Mucosa of descending colon (tissue), 3 donors: ENCODE measurements at regions not wholly inside any gene's neighbourhood (a gene's known extent, or its start where the extent isn't known, plus 50 kb on each side); places are given as distances from the start of the nearest gene placed in this dataset.
"Not testable (repeated sequence)": the region's sequence is repeated elsewhere in the genome, so short reads cannot be mapped to it uniquely, and the experiment has no call there.

Experiments
- ATAC-seq: fragments of 200-7000 bp; cut with Tn5 transposase; one replicate; pipeline ENCODE4 v1.9.1; 2020; ENCODE audit warnings: mild to moderate bottlenecking, moderate library complexity
- DNase-seq, 3 donors: peaks; one replicate each; pipeline ENCODE4 v3.0.0-alpha.2; 2020
- H3K36me3 ChIP-seq: fragments of 200-600 bp; one replicate; pipeline ENCODE4 v1.8.0; 2021; ENCODE audit warnings: low read depth, mild to moderate bottlenecking
- H3K4me1 ChIP-seq: fragments of 200-600 bp; one replicate; pipeline ENCODE4 v1.8.0; 2021; ENCODE audit warnings: low read depth, mild to moderate bottlenecking
- H3K4me3 ChIP-seq: fragments of 200-600 bp; one replicate; pipeline ENCODE4 v1.8.0; 2021; ENCODE audit warnings: mild to moderate bottlenecking
- H3K9me3 ChIP-seq: fragments of 200-600 bp; one replicate; pipeline ENCODE4 v1.8.0; 2021; ENCODE audit warnings: mild to moderate bottlenecking
- intact Hi-C, 2 donors: fragments of 100-400 bp; cut with DNase I in 1 of 2; cut with micrococcal nuclease in 1 of 2; formaldehyde crosslinking; loops; one replicate each; pipeline versions ENCODE4 v1.11.0 to v1.11.1; 2022; cut with DNase I, micrococcal nuclease
- TF ChIP-seq, protein P1 (sequence below): fragments of 200-600 bp; IDR thresholded peaks from one replicate; pipeline ENCODE4 v1.8.0; 2022; ENCODE audit warnings: antibody characterized with exemption, mild to moderate bottlenecking
- donor health status: DM: no; HTN: no; CAD: no; lungs with moderate emphysema.
- donor health status: DM: no; HTN: no; CAD: no.
- donor health status: DM: no; HTN: yes; CAD: no.

- Histone ChIP-seq H3K9me3 (no peaks in the 10 kb centered on the region), H3K36me3 (no peaks in the 10 kb centered on the region), H3K4me1 (no peaks in the 10 kb centered on the region), H3K4me3 (no peak overlapping the region)
- TF ChIP-seq, protein P1, sequence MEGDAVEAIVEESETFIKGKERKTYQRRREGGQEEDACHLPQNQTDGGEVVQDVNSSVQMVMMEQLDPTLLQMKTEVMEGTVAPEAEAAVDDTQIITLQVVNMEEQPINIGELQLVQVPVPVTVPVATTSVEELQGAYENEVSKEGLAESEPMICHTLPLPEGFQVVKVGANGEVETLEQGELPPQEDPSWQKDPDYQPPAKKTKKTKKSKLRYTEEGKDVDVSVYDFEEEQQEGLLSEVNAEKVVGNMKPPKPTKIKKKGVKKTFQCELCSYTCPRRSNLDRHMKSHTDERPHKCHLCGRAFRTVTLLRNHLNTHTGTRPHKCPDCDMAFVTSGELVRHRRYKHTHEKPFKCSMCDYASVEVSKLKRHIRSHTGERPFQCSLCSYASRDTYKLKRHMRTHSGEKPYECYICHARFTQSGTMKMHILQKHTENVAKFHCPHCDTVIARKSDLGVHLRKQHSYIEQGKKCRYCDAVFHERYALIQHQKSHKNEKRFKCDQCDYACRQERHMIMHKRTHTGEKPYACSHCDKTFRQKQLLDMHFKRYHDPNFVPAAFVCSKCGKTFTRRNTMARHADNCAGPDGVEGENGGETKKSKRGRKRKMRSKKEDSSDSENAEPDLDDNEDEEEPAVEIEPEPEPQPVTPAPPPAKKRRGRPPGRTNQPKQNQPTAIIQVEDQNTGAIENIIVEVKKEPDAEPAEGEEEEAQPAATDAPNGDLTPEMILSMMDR: no peak
- ATAC-seq (no peak), DNase-seq (no peak)
- intact Hi-C loops: no loop called here
These were observed 241.2 kb downstream of the RPIA start for GRCh38 chr2:88932686-88933085.

GRCh38 chr2:88933091-88933490 lies 241.6 kb downstream of the RPIA start:
- TF ChIP-seq, protein P1: no peak
- DNase-seq: no peak
- no peaks in the 10 kb centered on the region for H3K4me1 ChIP-seq
- H3K36me3 ChIP-seq: no peaks in the 10 kb centered on the region
- no peak overlapping the region for H3K4me3 ChIP-seq
- ATAC-seq: no peak
- intact Hi-C loops: no loop called here
- H3K9me3 ChIP-seq: no peaks in the 10 kb centered on the region

DNA sequence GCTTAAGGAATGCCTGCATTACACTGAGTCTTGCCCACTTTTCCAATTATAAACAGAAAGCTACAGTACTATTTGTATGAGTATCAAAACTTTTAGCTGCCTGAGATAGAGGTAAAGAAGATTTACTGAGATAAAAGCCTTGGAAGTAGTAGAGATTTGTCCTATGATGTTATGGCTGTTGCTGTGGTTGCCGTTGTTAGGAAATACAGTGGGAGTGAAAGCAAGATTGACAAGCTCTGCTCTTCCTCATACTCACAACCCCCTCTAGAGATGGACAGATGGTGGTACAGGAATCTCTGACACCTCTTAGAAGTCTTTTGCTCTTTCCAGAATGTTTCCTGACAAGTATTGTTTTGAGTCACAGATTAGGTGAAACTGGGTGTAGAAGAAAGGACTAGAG lies 242.5 kb downstream of the RPIA start:
- no peak for DNase-seq
- Histone ChIP-seq H3K9me3 (no peaks in the 10 kb centered on the region), H3K4me1 (no peaks in the 10 kb centered on the region), H3K4me3 (no peak overlapping the region), H3K36me3 (no peaks in the 10 kb centered on the region)
- TF ChIP-seq, protein P1: no peak
- ATAC-seq: no peak
- intact Hi-C loops: no loop called here

DNA sequence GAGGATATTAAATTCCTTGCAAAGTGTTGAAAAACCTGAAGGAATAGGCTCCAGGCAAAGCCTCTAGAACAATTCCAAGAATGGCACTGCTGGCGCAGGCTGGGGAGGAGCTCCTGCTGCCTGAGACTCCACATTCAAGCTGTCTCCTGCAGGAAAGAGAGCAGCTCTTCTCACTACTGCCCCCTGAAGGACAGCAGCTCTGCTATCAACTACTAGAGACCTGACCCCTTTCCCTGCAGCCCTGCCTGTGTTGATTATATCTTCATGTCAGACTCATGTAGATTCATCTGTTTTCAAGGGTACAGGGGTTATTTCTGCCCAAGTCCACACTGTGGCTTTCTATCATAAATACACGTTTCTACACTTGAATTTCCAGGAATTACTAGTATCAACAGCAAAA lies 249.7 kb downstream of the RPIA start:
- H3K4me1 ChIP-seq, H3K9me3 ChIP-seq, ATAC-seq, H3K4me3 ChIP-seq, H3K36me3 ChIP-seq, intact Hi-C loops: not testable (repeated sequence)
- DNase-seq: peak in 1 of 3 donors; percentile 53

DNA sequence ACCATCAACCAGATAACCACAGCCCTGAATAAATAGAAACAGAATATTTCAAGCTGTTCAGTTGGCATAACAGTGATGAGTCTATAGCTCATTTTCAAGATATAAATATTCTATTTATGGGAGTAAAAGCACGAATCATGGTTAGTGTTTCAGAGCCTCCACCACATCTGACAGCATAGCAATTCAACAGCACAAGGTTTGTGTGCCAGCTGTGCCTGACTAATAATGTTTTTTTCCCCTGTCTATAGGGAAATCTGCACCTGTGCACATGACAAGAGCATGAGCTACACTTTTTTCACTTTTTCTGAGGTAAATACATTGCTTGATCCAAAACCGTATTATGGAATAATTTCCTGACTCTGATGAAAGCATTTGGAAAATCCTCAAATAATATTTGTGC lies 251.3 kb downstream of the RPIA start:
- intact Hi-C loops: no loop called here
- TF ChIP-seq, protein P1: no peak
- ATAC-seq (no peak), DNase-seq (no peak)
- Histone ChIP-seq H3K4me1 (no peaks in the 10 kb centered on the region), H3K4me3 (no peak overlapping the region), H3K36me3 (no peaks in the 10 kb centered on the region), H3K9me3 (no peaks in the 10 kb centered on the region)

DNA sequence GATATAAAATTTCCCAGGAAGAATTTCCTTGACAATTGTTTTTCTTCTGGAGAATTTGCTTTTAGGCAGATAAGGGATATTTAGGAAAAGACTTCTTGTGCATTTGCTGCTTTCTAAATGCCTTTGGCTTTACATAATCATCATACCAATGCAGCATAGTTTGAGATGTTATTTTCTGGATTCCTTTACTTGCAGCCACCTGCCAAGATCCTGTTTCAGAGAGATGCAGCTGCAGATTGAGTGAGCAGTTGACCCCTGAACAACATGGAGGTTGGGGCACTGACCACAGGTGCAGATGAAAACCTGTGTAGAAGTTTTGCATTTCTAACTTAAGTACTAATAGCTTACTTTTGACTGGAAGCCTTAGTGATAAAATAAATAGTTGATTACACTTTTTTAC lies 257.9 kb downstream of the RPIA start:
- no peak for DNase-seq

More for the DNA sequence above, 257.9 kb downstream of the RPIA start:
- Histone ChIP-seq H3K36me3 (no peaks in the 10 kb centered on the region), H3K4me3 (no peak overlapping the region), H3K9me3 (no peaks in the 10 kb centered on the region), H3K4me1 (no peaks in the 10 kb centered on the region)
- intact Hi-C loops: no loop called here
- no peak for ATAC-seq
- TF ChIP-seq, protein P1: no peak
